RWPE1 (cell line): ENCODE measurements at regions not wholly inside any gene's neighbourhood (a gene's known extent, or its start where the extent isn't known, plus 50 kb on each side); places are given as distances from the start of the nearest gene placed in this dataset.

ENCODE experiments used
- CTCF ChIA-PET: fragments of 350-600 bp; sonication (Branson Sonifier 250); formaldehyde crosslinking; extraction: SDS; loops from one replicate; lab custom pipeline; 2021; lab: Yijun Ruan, JAX
- POLR2A ChIA-PET: fragments of 400-600 bp; formaldehyde crosslinking; extraction: SDS; loops from one replicate; lab custom pipeline; 2020; ENCODE audit warnings: antibody characterized with exemption; ENCODE audit not compliant: low non-redundant PET; lab: Yijun Ruan, JAX
- DNase-seq: peaks from one replicate; pipeline ENCODE4 v3.0.0; 2012; ENCODE audit warnings: low spot score
- H3K27ac ChIP-seq: fragments of 450-650 bp; 2 replicates; pipeline ENCODE4 v1.5.1; 2017
- CTCF ChIP-seq: fragments of 450-650 bp; conservative IDR thresholded peaks from 2 replicates; pipeline ENCODE4 v1.5.1; 2017; ENCODE audit warnings: low read depth, mild to moderate bottlenecking

GRCh38 chr11:38791346-38791961 lies 2193.4 kb upstream of the RAG2 start:
- no peak overlapping the region for H3K27ac ChIP-seq
- TF ChIP-seq CTCF, result peak; percentile 78
- CTCF ChIA-PET, result interaction anchor here (0.5 to 1.8 kb wide), 11 partner anchors 8 to 1595 kb away, joined by 3 to 8 read pairs (median 3); no protein-coding TSS in a partner anchor
- DNase-seq, result peak; percentile 65
- POLR2A ChIA-PET, result no interaction called here

- DNase-seq, result no peak
- POLR2A ChIA-PET, result no interaction called here
- CTCF ChIA-PET, result interaction anchor here (0.6 to 0.7 kb wide), 2 partner anchors 1075 to 1285 kb away, joined by 3 read pairs; no protein-coding TSS in a partner anchor
- no peak overlapping the region for H3K27ac ChIP-seq
- no peak for TF ChIP-seq CTCF
These were observed 2190.5 kb upstream of the RAG2 start for GRCh38 chr11:38788561-38788960.

- DNase-seq, result no peak
- POLR2A ChIA-PET, result no interaction called here
- CTCF ChIA-PET, result no interaction called here
- H3K27ac ChIP-seq, result no peak overlapping the region
- no peak for TF ChIP-seq CTCF
These were observed 2186.1 kb upstream of the RAG2 start for GRCh38 chr11:38784164-38784563.

- no peak overlapping the region for H3K27ac ChIP-seq
- CTCF ChIA-PET, result no interaction called here
- DNase-seq, result no peak
- no peak for TF ChIP-seq CTCF
- POLR2A ChIA-PET, result no interaction called here
These were observed 2168.8 kb upstream of the RAG2 start for GRCh38 chr11:38766796-38767195.

GRCh38 chr11:38759394-38759793 lies 2161.4 kb upstream of the RAG2 start:
- no peak for TF ChIP-seq CTCF
- DNase-seq, result no peak
- H3K27ac ChIP-seq, result no peak overlapping the region
- ChIA-PET POLR2A (no interaction called here), CTCF (interaction anchor here (0.7 kb wide), 1 partner anchor 552 kb away, joined by 3 read pairs; no protein-coding TSS in a partner anchor)

GRCh38 chr11:38756537-38756936 lies 2158.5 kb upstream of the RAG2 start:
- no peak overlapping the region for H3K27ac ChIP-seq
- no peak for TF ChIP-seq CTCF
- ChIA-PET CTCF (no interaction called here), POLR2A (no interaction called here)
- no peak for DNase-seq
